ENCODE measurements at regions not wholly inside any gene's neighbourhood (a gene's known extent, or its start where the extent isn't known, plus 50 kb on each side); places are given as distances from the start of the nearest gene placed in this dataset.

- CTCF ChIA-PET (ENCODE audit: partially characterized antibody), result interaction anchor here (1.0 to 3.0 kb wide), 5 partner anchors 8 to 526 kb away, joined by 3 to 8 read pairs (median 3); no protein-coding TSS in a partner anchor
- Histone ChIP-seq H4K91ac (replicated peaks; ENCODE audit: insufficient read length, low read length) (no peak overlapping the region), H4K8ac (ENCODE audit: extremely low read depth, insufficient read depth, low read length) (no peak overlapping the region), H3K14ac (ENCODE audit: insufficient read length) (no peak overlapping the region), H3K56ac (replicated peaks; ENCODE audit: insufficient read length, low read depth, low read length) (no peak overlapping the region), H3K27ac (ENCODE audit: low read depth, low read length) (no peak overlapping the region), H3K9ac (replicated peaks in 1 of 4; ENCODE audit: extremely low read depth in 1 of 4, low read depth in 3 of 4, low read length in 3 of 4) (no peak overlapping the region), H3K23me2 (ENCODE audit: low read depth, low read length) (no peaks in the 10 kb centered on the region), H2BK15ac (ENCODE audit: low read length) (no peak overlapping the region), H3K4me1 (replicated peaks in 1 of 4; ENCODE audit: control insufficient read depth in 3 of 4, insufficient read depth in 4 of 4, low read length in 3 of 4) (no peaks in the 10 kb centered on the region; a peak in 2 of 7 replicates), H3K9me3 (ENCODE audit: insufficient read depth in 2 of 2, low read depth in 1 of 2, low read length in 1 of 2) (no peaks in the 10 kb centered on the region), H2BK120ac (replicated peaks; ENCODE audit: low read depth, low read length) (no peak overlapping the region), H2BK20ac (ENCODE audit: low read length) (no peak overlapping the region), H3K27me3 (replicated peaks in 1 of 4; ENCODE audit: control insufficient read depth in 3 of 4, extremely low read depth in 1 of 4, insufficient read depth in 3 of 4, low read length in 3 of 4) (no peaks in the 10 kb centered on the region), H3K4me3 (ENCODE audit: extremely low read depth in 1 of 4, insufficient read depth in 2 of 4, low read depth in 3 of 4, low read length in 4 of 4) (no peak overlapping the region), H3K23ac (ENCODE audit: insufficient read length) (no peak overlapping the region), H2BK5ac (ENCODE audit: low read depth, low read length) (no peak overlapping the region), H3K36me3 (ENCODE audit: control insufficient read depth in 2 of 4, insufficient read depth in 4 of 4, low read length in 3 of 4) (no peaks in the 10 kb centered on the region), H3K79me2 (ENCODE audit: control insufficient read depth in 1 of 2, insufficient read depth in 2 of 2, low read length in 2 of 2) (no peaks in the 10 kb centered on the region), H4K20me1 (replicated peaks in 1 of 2; ENCODE audit: control insufficient read depth in 1 of 2, insufficient read depth in 2 of 2, low read length in 2 of 2) (no peaks in the 10 kb centered on the region), H2AFZ (ENCODE audit: low read length) (no peak overlapping the region), H2BK12ac (ENCODE audit: low read depth, low read length) (no peak overlapping the region), H2AK5ac (ENCODE audit: low read depth, low read length) (no peak overlapping the region), H3K4me2 (ENCODE audit: insufficient read depth in 1 of 2, low read depth in 2 of 2, low read length in 2 of 2) (no peak overlapping the region), H3K79me1 (ENCODE audit: low read depth, low read length) (no peaks in the 10 kb centered on the region), H3K4ac (replicated peaks; ENCODE audit: insufficient read length, low read depth, low read length) (no peak overlapping the region), H4K5ac (ENCODE audit: insufficient read length, low read depth, low read length) (no peak overlapping the region), H3K18ac (ENCODE audit: extremely low read depth, low read length) (no peak overlapping the region)
- TF ChIP-seq ASH2L (IDR thresholded peaks at IDR 0.05; ENCODE audit: low read length) (no peak), SP2 (IDR thresholded peaks at IDR 0.05; ENCODE audit: low read length) (no peak), KDM1A (IDR thresholded peaks at IDR 0.05; ENCODE audit: borderline replicate concordance, low read length) (no peak)
- no peak for FAIRE-seq
- DNase-seq (ENCODE audit: low read depth in 1 of 2, low spot score in 2 of 2), result no peak
- POLR2A ChIA-PET (ENCODE audit: partially characterized antibody), result no interaction called here
- 84% methylated on average over 4 of the region's 4 CpGs; no CpG with 5 or more reads in 1 of the 2 experiments for WGBS, 2 experiments (ENCODE audit: extremely low coverage in 1 of 2, insufficient coverage in 1 of 2, insufficient read length in 1 of 2, insufficient replicate concordance in 2 of 2, low coverage in 1 of 2, low lambda C conversion rate in 2 of 2, missing lambda C conversion rate in 1 of 2)
Measured at GRCh38 chr1:232393010-232393409, 236.9 kb downstream of the SIPA1L2 start.

All from H1 (cell line).